A549 (cell line): ENCODE measurements at regions not wholly inside any gene's neighbourhood (a gene's known extent, or its start where the extent isn't known, plus 50 kb on each side); places are given as distances from the start of the nearest gene placed in this dataset.

ENCODE experiments used
- ATAC-seq, 2 experiments: fragments of 200-7000 bp in 1 of 2; fragments of >200 bp in 1 of 2; cut with Nextera tagmentation in 1 of 2; cut with Tn5 transposase in 1 of 2; 3 replicates each; pipeline versions ENCODE4 v1.8.0 to v1.9.1; 2018 to 2020; ENCODE audit warnings: mild to moderate bottlenecking in 1 of 2, moderate library complexity in 1 of 2
- CTCF ChIA-PET: fragments of 300-600 bp; sonication (Branson Sonifier 250); formaldehyde crosslinking; extraction: SDS; loops from one replicate; lab custom pipeline; 2021; ENCODE audit warnings: antibody characterized with exemption, inconsistent platforms; lab: Yijun Ruan, JAX
- POLR2A ChIA-PET: fragments of 350-600 bp; formaldehyde crosslinking; extraction: SDS; loops from one replicate; lab custom pipeline; 2021; ENCODE audit warnings: antibody characterized with exemption, inconsistent platforms; lab: Yijun Ruan, JAX
- DNase-seq, 2 experiments: peaks; one replicate each; pipeline versions ENCODE4 v3.0.0 to v3.0.0-alpha.2; 2011 to 2016; ENCODE audit warnings: low read depth in 1 of 2, low spot score in 1 of 2
- FAIRE-seq: peaks from 2 replicates; lab custom pipeline; 2011; peaks lifted over from hg19 to GRCh38; lab: Jason Lieb, UNC
- H3K27ac ChIP-seq, 2 experiments: fragments of >200 bp; sonication (Bioruptor Twin); formaldehyde crosslinking; 3 replicates each; pipeline ENCODE4 v1.5.1; 2016 to 2017
- H3K4me1 ChIP-seq: fragments of >200 bp; sonication (Bioruptor Twin); formaldehyde crosslinking; 3 replicates; pipeline ENCODE4 v1.6.1; 2016
- H3K4me2 ChIP-seq: fragments of >200 bp; sonication (Bioruptor Twin); formaldehyde crosslinking; 3 replicates; pipeline ENCODE4 v1.6.1; 2016
- H3K4me3 ChIP-seq: fragments of >200 bp; sonication (Bioruptor Twin); formaldehyde crosslinking; 3 replicates; pipeline ENCODE4 v1.5.1; 2016
- H3K9me3 ChIP-seq: fragments of >200 bp; sonication (Bioruptor Twin); formaldehyde crosslinking; 3 replicates; pipeline ENCODE4 v1.6.1; 2016
- BHLHE40 ChIP-seq: IDR thresholded peaks from 2 replicates; pipeline ENCODE4 v1.6.1; 2012; ENCODE audit warnings: low read depth, low read length, inconsistent platforms
- CBX8 ChIP-seq: fragments of 200-600 bp; sonication (generic); IDR thresholded peaks from 2 replicates; pipeline ENCODE4 v1.6.1; 2016
- CHD4 ChIP-seq: fragments of 200-600 bp; sonication (generic); IDR thresholded peaks from 2 replicates; pipeline ENCODE4 v1.6.1; 2016; ENCODE audit warnings: antibody characterized with exemption, mild to moderate bottlenecking, borderline replicate concordance
- EHF ChIP-seq: fragments of 250-450 bp; sonication (Bioruptor Pico); IDR thresholded peaks from 2 replicates; pipeline ENCODE4 v1.5.0; 2020; ENCODE audit warnings: mild to moderate bottlenecking
- EP300 ChIP-seq, 2 experiments: fragments of >200 bp; sonication (Bioruptor Twin); formaldehyde crosslinking; IDR thresholded peaks; 2 replicates in 1 of 2; 3 replicates in 1 of 2; pipeline ENCODE4 v1.6.1; 2016 to 2017
- FOSB ChIP-seq: fragments of 250-450 bp; sonication (Bioruptor Pico); IDR thresholded peaks from 2 replicates; pipeline ENCODE4 v1.5.0; 2020; ENCODE audit warnings: mild to moderate bottlenecking, moderate library complexity
- FOSL2 ChIP-seq, 2 experiments: fragments of 450-650 bp in 1 of 2; fragments of >200 bp in 1 of 2; sonication (Bioruptor Twin) in 1 of 2; formaldehyde crosslinking; IDR thresholded peaks; 2 replicates each; pipeline versions ENCODE4 v1.5.0 to v1.6.1; 2016 to 2020; ENCODE audit warnings: mild to moderate bottlenecking in 1 of 2, moderate library complexity in 1 of 2
- GATA3 ChIP-seq: IDR thresholded peaks from 2 replicates; pipeline ENCODE4 v1.6.1; 2012; ENCODE audit warnings: borderline replicate concordance
- HDAC2 ChIP-seq: fragments of 200-600 bp; sonication (generic); IDR thresholded peaks from 2 replicates; pipeline ENCODE4 v1.6.1; 2016
- HEYL ChIP-seq: fragments of 250-450 bp; sonication (Bioruptor Pico); IDR thresholded peaks from 2 replicates; pipeline ENCODE4 v1.8.0; 2021; ENCODE audit warnings: mild to moderate bottlenecking, moderate library complexity
- HOXA7 ChIP-seq: fragments of 250-450 bp; sonication (Bioruptor Pico); IDR thresholded peaks from 2 replicates; pipeline ENCODE4 v1.5.0; 2020; ENCODE audit warnings: mild to moderate bottlenecking, moderate library complexity
- HOXB13 ChIP-seq: fragments of 250-450 bp; sonication (Bioruptor Pico); IDR thresholded peaks from 2 replicates; pipeline ENCODE4 v1.5.0; 2020; ENCODE audit warnings: low read depth, mild to moderate bottlenecking, moderate library complexity
- HOXB5 ChIP-seq: fragments of 250-450 bp; sonication (Bioruptor Pico); IDR thresholded peaks from 2 replicates; pipeline ENCODE4 v1.5.0; 2020; ENCODE audit warnings: mild to moderate bottlenecking, moderate library complexity
- JUN ChIP-seq, 2 experiments: fragments of >200 bp; sonication (Bioruptor Twin); formaldehyde crosslinking; IDR thresholded peaks; 2 replicates in 1 of 2; 3 replicates in 1 of 2; pipeline ENCODE4 v1.6.1; 2016 to 2017
- KDM1A ChIP-seq: fragments of 200-600 bp; sonication (generic); IDR thresholded peaks from 2 replicates; pipeline ENCODE4 v1.6.1; 2016; ENCODE audit warnings: low read depth, mild to moderate bottlenecking
- MAZ ChIP-seq: fragments of 150-350 bp; IDR thresholded peaks from 2 replicates; pipeline ENCODE4 v1.6.1; 2014; ENCODE audit warnings: antibody characterized with exemption, low read depth, low read length, borderline replicate concordance
- RAD21 ChIP-seq, 2 experiments: fragments of >200 bp in 1 of 2; sonication (Bioruptor Twin) in 1 of 2; formaldehyde crosslinking in 1 of 2; IDR thresholded peaks in 1 of 2; conservative IDR thresholded peaks in 1 of 2; 2 replicates in 1 of 2; 3 replicates in 1 of 2; pipeline ENCODE4 v1.6.1; 2012 to 2018; ENCODE audit warnings: inconsistent platforms in 1 of 2
- SREBF2 ChIP-seq: fragments of 450-650 bp; IDR thresholded peaks from 2 replicates; pipeline ENCODE4 v1.6.1; 2014; ENCODE audit warnings: mild to moderate bottlenecking, moderate library complexity
- ZFP36 ChIP-seq: fragments of 450-650 bp; IDR thresholded peaks from 2 replicates; pipeline ENCODE4 v1.6.1; 2014; ENCODE audit warnings: borderline replicate concordance; ENCODE audit not compliant: partially characterized antibody
- ZNF302 ChIP-seq: fragments of 250-450 bp; sonication (Bioruptor Pico); IDR thresholded peaks from 2 replicates; pipeline ENCODE4 v1.9.0; 2021; ENCODE audit warnings: inconsistent platforms, mild to moderate bottlenecking, moderate library complexity
- ZSCAN20 ChIP-seq: fragments of 250-450 bp; sonication (Bioruptor Pico); IDR thresholded peaks from 2 replicates; pipeline ENCODE4 v1.8.0; 2022; ENCODE audit warnings: mild to moderate bottlenecking, moderate library complexity
- WGBS: methylation state at CpG from one replicate; pipeline ENCODE4 v1.1.6; 2017; ENCODE audit errors: missing lambda C conversion rate; 5-methylcytosine and 5-hydroxymethylcytosine counted together
- TF ChIP-seq, protein P1 (sequence below): fragments of 450-650 bp; IDR thresholded peaks from 2 replicates; pipeline ENCODE4 v1.6.1; 2014; ENCODE audit warnings: antibody characterized with exemption
- TF ChIP-seq, protein P2 (sequence below): fragments of 250-450 bp; sonication (Bioruptor Pico); IDR thresholded peaks from 2 replicates; pipeline ENCODE4 v1.5.0; 2021; ENCODE audit warnings: mild to moderate bottlenecking, moderate library complexity, borderline replicate concordance
- TF ChIP-seq, protein P3 (sequence below): fragments of >200 bp; sonication (Bioruptor Twin); formaldehyde crosslinking; IDR thresholded peaks from 3 replicates; pipeline ENCODE4 v1.6.1; 2016
- TF ChIP-seq, protein P4 (sequence below): fragments of 150-350 bp; IDR thresholded peaks from 2 replicates; pipeline ENCODE4 v1.6.1; 2014; ENCODE audit warnings: low read depth, mild to moderate bottlenecking, low read length
- TF ChIP-seq, protein P5 (sequence below): IDR thresholded peaks from 2 replicates; pipeline ENCODE4 v1.6.1; 2012

DNA sequence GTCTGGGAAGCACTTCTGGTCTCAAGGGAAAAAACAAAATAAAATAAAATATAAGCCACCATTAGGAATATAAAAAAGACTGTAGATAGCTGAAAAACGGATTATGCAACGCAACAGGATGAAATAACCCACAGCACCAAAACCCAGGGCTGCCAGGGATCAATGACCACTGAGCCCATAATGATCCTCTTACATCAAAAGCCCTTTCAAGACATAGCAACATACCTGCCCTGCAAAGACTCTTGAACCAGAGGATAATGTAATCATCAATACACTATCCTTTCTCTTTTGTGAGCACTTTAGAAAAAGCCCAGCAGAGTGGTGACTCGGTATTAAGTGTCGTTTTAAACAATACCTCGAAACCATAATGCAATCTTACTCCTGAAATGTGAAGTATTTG lies 235.0 kb upstream of the SOX21 start:
- ChIA-PET CTCF (no interaction called here), POLR2A (no interaction called here)
- Histone ChIP-seq H3K27ac (no peak overlapping the region), H3K4me1 (no peaks in the 10 kb centered on the region), H3K4me2 (no peak overlapping the region), H3K4me3 (no peak overlapping the region), H3K9me3 (no peaks in the 10 kb centered on the region)
- no peak for FAIRE-seq
- DNase-seq, result no peak
- TF ChIP-seq FOSL2 (IDR thresholded peaks at IDR 0.05), result no peak
- TF ChIP-seq FOSL2 (CRISPR knock-in tag; IDR thresholded peaks at IDR 0.05), result no peak
- no peak for TF ChIP-seq BHLHE40
- no peak for TF ChIP-seq HDAC2
- TF ChIP-seq, protein P1, sequence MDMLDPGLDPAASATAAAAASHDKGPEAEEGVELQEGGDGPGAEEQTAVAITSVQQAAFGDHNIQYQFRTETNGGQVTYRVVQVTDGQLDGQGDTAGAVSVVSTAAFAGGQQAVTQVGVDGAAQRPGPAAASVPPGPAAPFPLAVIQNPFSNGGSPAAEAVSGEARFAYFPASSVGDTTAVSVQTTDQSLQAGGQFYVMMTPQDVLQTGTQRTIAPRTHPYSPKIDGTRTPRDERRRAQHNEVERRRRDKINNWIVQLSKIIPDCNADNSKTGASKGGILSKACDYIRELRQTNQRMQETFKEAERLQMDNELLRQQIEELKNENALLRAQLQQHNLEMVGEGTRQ, result no peak
- TF ChIP-seq ZSCAN20 (CRISPR knock-in tag), result no peak
- TF ChIP-seq MAZ, result no peak
- no peak for TF ChIP-seq SREBF2
- TF ChIP-seq HOXA7, result no peak
- TF ChIP-seq CHD4, result no peak
- no peak for TF ChIP-seq EHF (CRISPR knock-in tag)
- TF ChIP-seq HOXB5 (CRISPR knock-in tag), result no peak
- no peak for TF ChIP-seq JUN (IDR thresholded peaks at IDR 0.05)
- no peak for TF ChIP-seq GATA3
- no peak for TF ChIP-seq ZFP36
- no peak for ATAC-seq
- 75% methylated on average over 5 of the region's 5 CpGs for WGBS

DNA sequence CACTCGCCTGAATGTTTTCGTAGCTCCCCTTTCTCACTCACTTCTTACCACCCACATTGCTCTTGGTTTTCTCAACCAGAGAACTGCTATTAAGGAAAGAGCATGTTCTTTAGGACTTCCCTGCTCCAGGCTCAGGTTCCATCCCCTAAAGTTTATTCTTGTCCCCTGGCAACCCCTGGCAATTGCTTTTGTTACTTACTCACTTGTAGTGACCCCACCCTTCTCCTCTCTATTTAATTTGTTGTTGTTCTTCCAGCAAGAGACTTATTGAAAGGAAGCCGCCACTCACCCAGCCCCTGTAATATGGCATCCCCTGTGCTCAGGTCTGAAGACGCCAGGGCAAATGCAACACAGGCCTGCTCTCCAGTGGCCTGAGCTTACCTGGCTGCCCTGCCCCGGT lies 233.7 kb upstream of the SOX21 start:
- Histone ChIP-seq H3K27ac (no peak overlapping the region), H3K9me3 (no peaks in the 10 kb centered on the region), H3K4me3 (no peak overlapping the region), H3K4me2 (no peak overlapping the region), H3K4me1 (no peaks in the 10 kb centered on the region)
- DNase-seq (no peak), FAIRE-seq (no peak), ATAC-seq (no peak)
- 92% methylated on average over 5 of the region's 5 CpGs for WGBS
- ChIA-PET POLR2A (no interaction called here), CTCF (no interaction called here)
- TF ChIP-seq HOXB13 (CRISPR knock-in tag), result no peak
- TF ChIP-seq, protein P2, sequence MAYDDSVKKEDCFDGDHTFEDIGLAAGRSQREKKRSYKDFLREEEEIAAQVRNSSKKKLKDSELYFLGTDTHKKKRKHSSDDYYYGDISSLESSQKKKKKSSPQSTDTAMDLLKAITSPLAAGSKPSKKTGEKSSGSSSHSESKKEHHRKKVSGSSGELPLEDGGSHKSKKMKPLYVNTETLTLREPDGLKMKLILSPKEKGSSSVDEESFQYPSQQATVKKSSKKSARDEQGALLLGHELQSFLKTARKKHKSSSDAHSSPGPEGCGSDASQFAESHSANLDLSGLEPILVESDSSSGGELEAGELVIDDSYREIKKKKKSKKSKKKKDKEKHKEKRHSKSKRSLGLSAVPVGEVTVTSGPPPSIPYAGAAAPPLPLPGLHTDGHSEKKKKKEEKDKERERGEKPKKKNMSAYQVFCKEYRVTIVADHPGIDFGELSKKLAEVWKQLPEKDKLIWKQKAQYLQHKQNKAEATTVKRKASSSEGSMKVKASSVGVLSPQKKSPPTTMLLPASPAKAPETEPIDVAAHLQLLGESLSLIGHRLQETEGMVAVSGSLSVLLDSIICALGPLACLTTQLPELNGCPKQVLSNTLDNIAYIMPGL (CRISPR knock-in tag), result no peak
- TF ChIP-seq HEYL (CRISPR knock-in tag), result no peak
- TF ChIP-seq ZSCAN20 (CRISPR knock-in tag), result no peak
- no peak for TF ChIP-seq ZNF302 (CRISPR knock-in tag)
- no peak for TF ChIP-seq KDM1A
- no peak for TF ChIP-seq CHD4
- no peak for TF ChIP-seq RAD21 (conservative IDR thresholded peaks at IDR 0.05 in 1 of 2, IDR thresholded peaks at IDR 0.05 in 1 of 2)
- TF ChIP-seq, protein P3, sequence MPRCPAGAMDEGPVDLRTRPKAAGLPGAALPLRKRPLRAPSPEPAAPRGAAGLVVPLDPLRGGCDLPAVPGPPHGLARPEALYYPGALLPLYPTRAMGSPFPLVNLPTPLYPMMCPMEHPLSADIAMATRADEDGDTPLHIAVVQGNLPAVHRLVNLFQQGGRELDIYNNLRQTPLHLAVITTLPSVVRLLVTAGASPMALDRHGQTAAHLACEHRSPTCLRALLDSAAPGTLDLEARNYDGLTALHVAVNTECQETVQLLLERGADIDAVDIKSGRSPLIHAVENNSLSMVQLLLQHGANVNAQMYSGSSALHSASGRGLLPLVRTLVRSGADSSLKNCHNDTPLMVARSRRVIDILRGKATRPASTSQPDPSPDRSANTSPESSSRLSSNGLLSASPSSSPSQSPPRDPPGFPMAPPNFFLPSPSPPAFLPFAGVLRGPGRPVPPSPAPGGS, result no peak
- no peak for TF ChIP-seq EP300 (IDR thresholded peaks at IDR 0.05)
- TF ChIP-seq CBX8, result no peak
- TF ChIP-seq, protein P4, sequence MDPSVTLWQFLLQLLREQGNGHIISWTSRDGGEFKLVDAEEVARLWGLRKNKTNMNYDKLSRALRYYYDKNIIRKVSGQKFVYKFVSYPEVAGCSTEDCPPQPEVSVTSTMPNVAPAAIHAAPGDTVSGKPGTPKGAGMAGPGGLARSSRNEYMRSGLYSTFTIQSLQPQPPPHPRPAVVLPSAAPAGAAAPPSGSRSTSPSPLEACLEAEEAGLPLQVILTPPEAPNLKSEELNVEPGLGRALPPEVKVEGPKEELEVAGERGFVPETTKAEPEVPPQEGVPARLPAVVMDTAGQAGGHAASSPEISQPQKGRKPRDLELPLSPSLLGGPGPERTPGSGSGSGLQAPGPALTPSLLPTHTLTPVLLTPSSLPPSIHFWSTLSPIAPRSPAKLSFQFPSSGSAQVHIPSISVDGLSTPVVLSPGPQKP, result no peak
- TF ChIP-seq FOSB, result no peak
- TF ChIP-seq, protein P5, sequence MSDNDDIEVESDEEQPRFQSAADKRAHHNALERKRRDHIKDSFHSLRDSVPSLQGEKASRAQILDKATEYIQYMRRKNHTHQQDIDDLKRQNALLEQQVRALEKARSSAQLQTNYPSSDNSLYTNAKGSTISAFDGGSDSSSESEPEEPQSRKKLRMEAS, result no peak
